ENCODE measurements at regions not wholly inside any gene's neighbourhood (a gene's known extent, or its start where the extent isn't known, plus 50 kb on each side); places are given as distances from the start of the nearest gene placed in this dataset.

DNA sequence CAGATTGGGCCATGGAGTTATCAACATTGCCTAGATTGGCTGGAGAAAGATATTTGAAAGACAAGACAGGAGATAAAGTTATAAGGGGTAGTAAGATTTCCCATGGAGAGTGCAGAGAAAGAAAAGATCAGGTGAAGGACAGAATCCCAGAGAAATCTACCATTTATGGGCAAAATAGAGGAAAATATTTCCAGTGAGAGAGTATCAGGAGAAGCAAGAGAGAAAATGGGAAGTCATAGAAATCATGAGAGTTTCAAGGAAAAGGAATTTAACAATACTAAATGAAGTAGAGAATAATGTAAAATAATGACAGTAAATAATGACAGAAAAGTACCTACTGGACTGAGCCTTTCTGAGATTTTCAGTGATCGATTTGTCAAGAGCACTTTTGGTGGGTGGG lies 447.6 kb upstream of the CHST9 start:
- H3K27ac ChIP-seq (ENCODE audit: low read length): no peak overlapping the region
- H3K4me1 ChIP-seq (ENCODE audit: control insufficient read depth, insufficient read depth, low read length): no peaks in the 10 kb centered on the region
- TF ChIP-seq POLR2AphosphoS5 (IDR thresholded peaks at IDR 0.05; ENCODE audit: low read depth, low read length): no peak
- TF ChIP-seq, protein P1, sequence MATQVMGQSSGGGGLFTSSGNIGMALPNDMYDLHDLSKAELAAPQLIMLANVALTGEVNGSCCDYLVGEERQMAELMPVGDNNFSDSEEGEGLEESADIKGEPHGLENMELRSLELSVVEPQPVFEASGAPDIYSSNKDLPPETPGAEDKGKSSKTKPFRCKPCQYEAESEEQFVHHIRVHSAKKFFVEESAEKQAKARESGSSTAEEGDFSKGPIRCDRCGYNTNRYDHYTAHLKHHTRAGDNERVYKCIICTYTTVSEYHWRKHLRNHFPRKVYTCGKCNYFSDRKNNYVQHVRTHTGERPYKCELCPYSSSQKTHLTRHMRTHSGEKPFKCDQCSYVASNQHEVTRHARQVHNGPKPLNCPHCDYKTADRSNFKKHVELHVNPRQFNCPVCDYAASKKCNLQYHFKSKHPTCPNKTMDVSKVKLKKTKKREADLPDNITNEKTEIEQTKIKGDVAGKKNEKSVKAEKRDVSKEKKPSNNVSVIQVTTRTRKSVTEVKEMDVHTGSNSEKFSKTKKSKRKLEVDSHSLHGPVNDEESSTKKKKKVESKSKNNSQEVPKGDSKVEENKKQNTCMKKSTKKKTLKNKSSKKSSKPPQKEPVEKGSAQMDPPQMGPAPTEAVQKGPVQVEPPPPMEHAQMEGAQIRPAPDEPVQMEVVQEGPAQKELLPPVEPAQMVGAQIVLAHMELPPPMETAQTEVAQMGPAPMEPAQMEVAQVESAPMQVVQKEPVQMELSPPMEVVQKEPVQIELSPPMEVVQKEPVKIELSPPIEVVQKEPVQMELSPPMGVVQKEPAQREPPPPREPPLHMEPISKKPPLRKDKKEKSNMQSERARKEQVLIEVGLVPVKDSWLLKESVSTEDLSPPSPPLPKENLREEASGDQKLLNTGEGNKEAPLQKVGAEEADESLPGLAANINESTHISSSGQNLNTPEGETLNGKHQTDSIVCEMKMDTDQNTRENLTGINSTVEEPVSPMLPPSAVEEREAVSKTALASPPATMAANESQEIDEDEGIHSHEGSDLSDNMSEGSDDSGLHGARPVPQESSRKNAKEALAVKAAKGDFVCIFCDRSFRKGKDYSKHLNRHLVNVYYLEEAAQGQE (IDR thresholded peaks at IDR 0.05; ENCODE audit: insufficient read depth in 1 of 2, low read depth in 2 of 2, low read length in 1 of 2): no peak
- TF ChIP-seq, protein P2, sequence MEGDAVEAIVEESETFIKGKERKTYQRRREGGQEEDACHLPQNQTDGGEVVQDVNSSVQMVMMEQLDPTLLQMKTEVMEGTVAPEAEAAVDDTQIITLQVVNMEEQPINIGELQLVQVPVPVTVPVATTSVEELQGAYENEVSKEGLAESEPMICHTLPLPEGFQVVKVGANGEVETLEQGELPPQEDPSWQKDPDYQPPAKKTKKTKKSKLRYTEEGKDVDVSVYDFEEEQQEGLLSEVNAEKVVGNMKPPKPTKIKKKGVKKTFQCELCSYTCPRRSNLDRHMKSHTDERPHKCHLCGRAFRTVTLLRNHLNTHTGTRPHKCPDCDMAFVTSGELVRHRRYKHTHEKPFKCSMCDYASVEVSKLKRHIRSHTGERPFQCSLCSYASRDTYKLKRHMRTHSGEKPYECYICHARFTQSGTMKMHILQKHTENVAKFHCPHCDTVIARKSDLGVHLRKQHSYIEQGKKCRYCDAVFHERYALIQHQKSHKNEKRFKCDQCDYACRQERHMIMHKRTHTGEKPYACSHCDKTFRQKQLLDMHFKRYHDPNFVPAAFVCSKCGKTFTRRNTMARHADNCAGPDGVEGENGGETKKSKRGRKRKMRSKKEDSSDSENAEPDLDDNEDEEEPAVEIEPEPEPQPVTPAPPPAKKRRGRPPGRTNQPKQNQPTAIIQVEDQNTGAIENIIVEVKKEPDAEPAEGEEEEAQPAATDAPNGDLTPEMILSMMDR (IDR thresholded peaks at IDR 0.05): no peak
- no peak for TF ChIP-seq TCF7L2 (IDR thresholded peaks at IDR 0.05; ENCODE audit: low read depth, low read length)
- no peak for TF ChIP-seq SIN3A (IDR thresholded peaks at IDR 0.05; ENCODE audit: borderline replicate concordance, insufficient read depth, low read depth, low read length)
- no peak overlapping the region for H3K4me3 ChIP-seq (ENCODE audit: low read depth in 2 of 2, low read length in 2 of 2)
- ATAC-seq (no peak), DNase-seq (ENCODE audit: low read depth, low spot score) (no peak)
- CTCF ChIA-PET: no interaction called here
- H3K9me3 ChIP-seq (ENCODE audit: control insufficient read depth, insufficient read depth, low read depth, low read length): no peaks in the 10 kb centered on the region
- POLR2A ChIA-PET: no interaction called here
- in situ Hi-C loops (cut with HindIII; ENCODE audit: low pct_unique_long_range_greater_than_20kb, low sequenced_read_pairs) (no loop called here), intact Hi-C loops (cut with micrococcal nuclease; ENCODE audit: unreplicated experiment) (no loop called here)
- no peaks in the 10 kb centered on the region for H3K36me3 ChIP-seq (ENCODE audit: control insufficient read depth, insufficient read depth, low read length)
- no peaks in the 10 kb centered on the region for H3K27me3 ChIP-seq (ENCODE audit: control insufficient read depth, insufficient read depth, low read length)
- BruUV-seq (replicated peaks): no TSS peak

DNA sequence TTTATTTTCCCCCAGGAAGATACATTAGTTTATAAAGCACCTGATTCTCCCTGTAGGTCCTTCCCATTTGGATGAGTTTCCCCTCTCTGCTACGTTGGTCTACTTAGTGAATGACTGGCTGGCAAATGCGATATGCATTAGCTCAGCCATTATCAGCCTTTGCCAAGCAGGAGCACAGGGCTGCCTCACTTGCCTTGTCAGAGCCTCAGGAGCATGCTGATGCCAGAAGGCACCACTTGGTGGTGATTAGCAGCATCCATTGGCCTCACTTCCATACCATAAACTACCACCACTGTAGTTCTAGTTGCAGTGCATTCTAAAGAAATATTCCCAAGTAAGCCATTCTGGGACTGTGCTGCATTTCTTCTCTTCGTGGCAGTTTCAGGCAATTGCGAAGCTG lies 442.8 kb upstream of the CHST9 start:
- in situ Hi-C loops (cut with HindIII; ENCODE audit: low pct_unique_long_range_greater_than_20kb, low sequenced_read_pairs) (no loop called here), intact Hi-C loops (cut with micrococcal nuclease; ENCODE audit: unreplicated experiment) (no loop called here)
- POLR2A ChIA-PET: no interaction called here
- Histone ChIP-seq H3K4me1 (ENCODE audit: control insufficient read depth, insufficient read depth, low read length) (no peaks in the 10 kb centered on the region), H3K4me3 (ENCODE audit: low read depth in 2 of 2, low read length in 2 of 2) (no peak overlapping the region), H3K36me3 (ENCODE audit: control insufficient read depth, insufficient read depth, low read length) (no peaks in the 10 kb centered on the region), H3K27me3 (ENCODE audit: control insufficient read depth, insufficient read depth, low read length) (no peaks in the 10 kb centered on the region), H3K27ac (ENCODE audit: low read length) (no peak overlapping the region), H3K9me3 (ENCODE audit: control insufficient read depth, insufficient read depth, low read depth, low read length) (no peaks in the 10 kb centered on the region)
- no peak for TF ChIP-seq SIN3A (IDR thresholded peaks at IDR 0.05; ENCODE audit: borderline replicate concordance, insufficient read depth, low read depth, low read length)
- TF ChIP-seq TCF7L2 (IDR thresholded peaks at IDR 0.05; ENCODE audit: low read depth, low read length): no peak
- TF ChIP-seq, protein P1 (IDR thresholded peaks at IDR 0.05; ENCODE audit: insufficient read depth in 1 of 2, low read depth in 2 of 2, low read length in 1 of 2): no peak
- TF ChIP-seq, protein P2 (IDR thresholded peaks at IDR 0.05): no peak
- no peak for TF ChIP-seq POLR2AphosphoS5 (IDR thresholded peaks at IDR 0.05; ENCODE audit: low read depth, low read length)
- no peak for DNase-seq (ENCODE audit: low read depth, low spot score)
- no TSS peak for BruUV-seq (replicated peaks)
- no peak for ATAC-seq
- CTCF ChIA-PET: no interaction called here

All from Panc1 (cell line).